Parathyroid adenoma (tissue), 2 donors: ENCODE measurements at regions not wholly inside any gene's neighbourhood (a gene's known extent, or its start where the extent isn't known, plus 50 kb on each side); places are given as distances from the start of the nearest gene placed in this dataset.

Experiments
- H2AFZ ChIP-seq: fragments of 300-600 bp; sonication (generic); one replicate; pipeline ENCODE4 v1.7.0; 2017; ENCODE audit warnings: antibody characterized with exemption, mild to moderate bottlenecking
- H3K27ac ChIP-seq: fragments of 300-600 bp; sonication (generic); one replicate; pipeline ENCODE4 v1.7.0; 2017
- H3K27me3 ChIP-seq: fragments of 300-600 bp; sonication (generic); one replicate; pipeline ENCODE4 v1.7.0; 2017; ENCODE audit warnings: low read length; ENCODE audit not compliant: control insufficient read depth, insufficient read depth
- H3K36me3 ChIP-seq: fragments of 300-600 bp; sonication (generic); one replicate; pipeline ENCODE4 v1.7.0; 2017; ENCODE audit warnings: low read length; ENCODE audit not compliant: control insufficient read depth, insufficient read depth
- H3K4me1 ChIP-seq: fragments of 300-600 bp; sonication (generic); one replicate; pipeline ENCODE4 v1.7.0; 2017; ENCODE audit warnings: control low read depth
- H3K4me2 ChIP-seq: fragments of 300-600 bp; sonication (generic); one replicate; pipeline ENCODE4 v1.7.0; 2017; ENCODE audit warnings: low read length
- H3K4me3 ChIP-seq: fragments of 300-600 bp; sonication (generic); one replicate; pipeline ENCODE4 v1.7.0; 2017; ENCODE audit warnings: low read depth, low read length
- H3K79me2 ChIP-seq: fragments of 300-600 bp; sonication (generic); one replicate; pipeline ENCODE4 v1.7.0; 2017; ENCODE audit warnings: control low read depth
- H3K9ac ChIP-seq: fragments of 300-600 bp; sonication (generic); one replicate; pipeline ENCODE4 v1.7.0; 2017; ENCODE audit warnings: mild to moderate bottlenecking
- H3K9me3 ChIP-seq: fragments of 300-600 bp; sonication (generic); one replicate; pipeline ENCODE4 v1.7.0; 2017; ENCODE audit warnings: low read length; ENCODE audit not compliant: control insufficient read depth
- TF ChIP-seq, protein P1 (sequence below): fragments of 300-600 bp; sonication (generic); IDR thresholded peaks from one replicate; pipeline ENCODE4 v1.7.0; 2017; ENCODE audit warnings: antibody characterized with exemption, mild to moderate bottlenecking
- donor health status: primary hyperparathyroidism.

GRCh38 chr7:123348690-123349089 lies 148.9 kb upstream of the SLC13A1 start:
- Histone ChIP-seq H3K36me3 (no peaks in the 10 kb centered on the region), H3K4me3 (no peak overlapping the region)

GRCh38 chr7:123346766-123347165 lies 147.0 kb upstream of the SLC13A1 start:
- no peaks in the 10 kb centered on the region for H3K36me3 ChIP-seq
- TF ChIP-seq, protein P1, sequence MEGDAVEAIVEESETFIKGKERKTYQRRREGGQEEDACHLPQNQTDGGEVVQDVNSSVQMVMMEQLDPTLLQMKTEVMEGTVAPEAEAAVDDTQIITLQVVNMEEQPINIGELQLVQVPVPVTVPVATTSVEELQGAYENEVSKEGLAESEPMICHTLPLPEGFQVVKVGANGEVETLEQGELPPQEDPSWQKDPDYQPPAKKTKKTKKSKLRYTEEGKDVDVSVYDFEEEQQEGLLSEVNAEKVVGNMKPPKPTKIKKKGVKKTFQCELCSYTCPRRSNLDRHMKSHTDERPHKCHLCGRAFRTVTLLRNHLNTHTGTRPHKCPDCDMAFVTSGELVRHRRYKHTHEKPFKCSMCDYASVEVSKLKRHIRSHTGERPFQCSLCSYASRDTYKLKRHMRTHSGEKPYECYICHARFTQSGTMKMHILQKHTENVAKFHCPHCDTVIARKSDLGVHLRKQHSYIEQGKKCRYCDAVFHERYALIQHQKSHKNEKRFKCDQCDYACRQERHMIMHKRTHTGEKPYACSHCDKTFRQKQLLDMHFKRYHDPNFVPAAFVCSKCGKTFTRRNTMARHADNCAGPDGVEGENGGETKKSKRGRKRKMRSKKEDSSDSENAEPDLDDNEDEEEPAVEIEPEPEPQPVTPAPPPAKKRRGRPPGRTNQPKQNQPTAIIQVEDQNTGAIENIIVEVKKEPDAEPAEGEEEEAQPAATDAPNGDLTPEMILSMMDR, result no peak
- H3K9ac ChIP-seq, result no peak overlapping the region
- H3K4me1 ChIP-seq, result no peaks in the 10 kb centered on the region
- no peak overlapping the region for H3K4me2 ChIP-seq
- no peak overlapping the region for H2AFZ ChIP-seq
- no peak overlapping the region for H3K27ac ChIP-seq
- H3K9me3 ChIP-seq, result no peaks in the 10 kb centered on the region
- no peak overlapping the region for H3K4me3 ChIP-seq
- H3K79me2 ChIP-seq, result no peaks in the 10 kb centered on the region
- no peaks in the 10 kb centered on the region for H3K27me3 ChIP-seq

More at GRCh38 chr7:123348690-123349089, 148.9 kb upstream of the SLC13A1 start:
- TF ChIP-seq, protein P1, result no peak
- Histone ChIP-seq H3K27ac (no peak overlapping the region), H3K4me2 (no peak overlapping the region), H3K4me1 (no peaks in the 10 kb centered on the region), H2AFZ (no peak overlapping the region), H3K79me2 (no peaks in the 10 kb centered on the region), H3K9me3 (no peaks in the 10 kb centered on the region), H3K27me3 (no peaks in the 10 kb centered on the region), H3K9ac (no peak overlapping the region)

- no peaks in the 10 kb centered on the region for H3K27me3 ChIP-seq
- no peaks in the 10 kb centered on the region for H3K79me2 ChIP-seq
- no peaks in the 10 kb centered on the region for H3K4me1 ChIP-seq
- TF ChIP-seq, protein P1, result no peak
- no peak overlapping the region for H3K9ac ChIP-seq
- H3K9me3 ChIP-seq, result no peaks in the 10 kb centered on the region
- H3K36me3 ChIP-seq, result no peaks in the 10 kb centered on the region
- H3K4me2 ChIP-seq, result no peak overlapping the region
- H3K27ac ChIP-seq, result no peak overlapping the region
- no peak overlapping the region for H3K4me3 ChIP-seq
- no peak overlapping the region for H2AFZ ChIP-seq
Measured at GRCh38 chr7:123343611-123344010, 143.8 kb upstream of the SLC13A1 start.

DNA sequence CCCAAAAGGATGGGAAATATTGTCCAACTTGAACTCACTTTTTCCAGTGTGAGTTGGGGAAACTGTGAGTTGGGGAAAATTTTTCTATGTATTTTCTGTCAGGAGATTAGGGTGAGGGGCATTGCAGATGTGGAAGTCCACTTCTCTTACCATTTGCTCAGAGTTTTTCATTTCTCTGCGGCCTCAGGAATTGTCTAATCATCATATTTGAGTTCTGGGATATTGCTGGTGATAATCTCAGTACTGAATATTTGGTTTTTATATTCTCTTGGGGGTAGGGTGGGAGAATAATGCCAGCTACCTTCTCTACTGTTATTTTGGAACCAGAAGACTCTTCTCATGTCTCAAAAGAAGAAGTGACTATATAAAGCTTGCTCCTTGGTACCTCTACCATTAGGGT lies 141.3 kb upstream of the SLC13A1 start:
- no peak overlapping the region for H3K4me2 ChIP-seq
- no peaks in the 10 kb centered on the region for H3K9me3 ChIP-seq
- H3K36me3 ChIP-seq, result no peaks in the 10 kb centered on the region
- no peaks in the 10 kb centered on the region for H3K4me1 ChIP-seq
- no peak overlapping the region for H2AFZ ChIP-seq
- no peaks in the 10 kb centered on the region for H3K27me3 ChIP-seq
- no peak overlapping the region for H3K27ac ChIP-seq
- H3K9ac ChIP-seq, result no peak overlapping the region
- TF ChIP-seq, protein P1, result no peak
- H3K4me3 ChIP-seq, result no peak overlapping the region
- H3K79me2 ChIP-seq, result no peaks in the 10 kb centered on the region

- Histone ChIP-seq H3K79me2 (no peaks in the 10 kb centered on the region), H3K36me3 (no peaks in the 10 kb centered on the region)
- TF ChIP-seq, protein P1, result no peak
Measured at GRCh38 chr7:123338688-123339087, 138.9 kb upstream of the SLC13A1 start.

More at GRCh38 chr7:123338688-123339087, 138.9 kb upstream of the SLC13A1 start:
- H2AFZ ChIP-seq, result no peak overlapping the region
- H3K27ac ChIP-seq, result no peak overlapping the region
- H3K27me3 ChIP-seq, result no peaks in the 10 kb centered on the region
- no peaks in the 10 kb centered on the region for H3K4me1 ChIP-seq
- H3K9ac ChIP-seq, result no peak overlapping the region
- no peak overlapping the region for H3K4me3 ChIP-seq
- H3K9me3 ChIP-seq, result no peaks in the 10 kb centered on the region
- no peak overlapping the region for H3K4me2 ChIP-seq
